ENCODE measurements at regions not wholly inside any gene's neighbourhood (a gene's known extent, or its start where the extent isn't known, plus 50 kb on each side); places are given as distances from the start of the nearest gene placed in this dataset.
"Not testable (repeated sequence)": the region's sequence is repeated elsewhere in the genome, so short reads cannot be mapped to it uniquely, and the experiment has no call there.

DNA sequence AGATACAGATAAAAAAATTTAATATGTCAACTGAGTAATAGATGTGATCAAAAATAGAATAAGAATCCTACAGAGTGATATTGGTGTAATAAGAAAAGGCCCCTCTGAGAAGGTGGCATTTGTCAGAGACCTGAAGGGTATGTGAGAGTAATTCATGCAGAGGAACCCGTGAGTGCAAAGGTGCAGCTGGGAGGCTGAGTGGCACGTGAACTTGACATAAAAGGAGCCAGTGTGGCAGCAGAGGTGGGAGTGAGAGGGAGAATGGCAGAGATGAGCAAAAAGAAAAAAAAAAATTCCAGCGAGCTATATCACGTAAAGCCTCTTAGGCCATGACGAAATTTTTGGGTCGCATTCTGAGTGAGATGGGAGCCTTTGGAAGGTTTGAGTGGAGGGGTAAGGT lies 588.9 kb downstream of the KCTD12 start:
- DNase-seq (no peak), ATAC-seq (no peak)
- intact Hi-C loops (cut with DNase I) = no loop called here
- Histone ChIP-seq H3K27ac (no peak overlapping the region), H3K36me3 (no peaks in the 10 kb centered on the region), H3K4me3 (no peak overlapping the region), H3K27me3 (no peaks in the 10 kb centered on the region), H3K4me1 (no peaks in the 10 kb centered on the region), H3K9me3 (no peaks in the 10 kb centered on the region)
- no peak for TF ChIP-seq CTCF (IDR thresholded peaks at IDR 0.05)

DNA sequence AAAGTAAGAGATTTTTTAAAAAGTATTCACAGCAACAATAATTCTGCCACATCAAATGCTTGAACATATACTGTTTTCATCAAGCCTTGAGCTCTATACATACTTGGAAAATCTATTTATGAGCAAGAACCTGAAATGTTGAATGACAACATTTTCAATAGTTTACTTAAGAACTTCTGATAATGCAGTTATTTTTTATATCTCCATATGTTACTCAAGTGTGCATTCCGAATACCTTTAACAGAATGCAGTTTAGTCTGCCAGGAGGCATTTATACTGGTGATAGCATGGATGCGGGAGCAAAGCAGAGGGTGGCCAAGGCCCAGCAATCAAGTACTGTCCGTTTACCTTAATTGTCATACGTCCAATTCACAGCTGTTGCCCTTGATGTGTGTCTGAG lies 589.5 kb downstream of the KCTD12 start:
- Histone ChIP-seq H3K4me3 (no peak overlapping the region), H3K4me1 (no peaks in the 10 kb centered on the region), H3K27ac (no peak overlapping the region), H3K9me3 (no peaks in the 10 kb centered on the region), H3K27me3 (no peaks in the 10 kb centered on the region), H3K36me3 (no peaks in the 10 kb centered on the region)
- no peak for DNase-seq
- no peak for ATAC-seq
- TF ChIP-seq CTCF (IDR thresholded peaks at IDR 0.05) = no peak
- intact Hi-C loops (cut with DNase I) = no loop called here

GRCh38 chr13:76295020-76295419 lies 591.2 kb downstream of the KCTD12 start:
- intact Hi-C loops (cut with DNase I); H3K9me3 ChIP-seq; H3K36me3 ChIP-seq; DNase-seq; H3K4me1 ChIP-seq; H3K27ac ChIP-seq; H3K27me3 ChIP-seq; ATAC-seq; H3K4me3 ChIP-seq: not testable (repeated sequence)

- Histone ChIP-seq H3K27ac (no peak overlapping the region), H3K4me3 (no peak overlapping the region), H3K4me1 (no peaks in the 10 kb centered on the region), H3K36me3 (no peaks in the 10 kb centered on the region), H3K9me3 (no peaks in the 10 kb centered on the region), H3K27me3 (no peaks in the 10 kb centered on the region)
- intact Hi-C loops (cut with DNase I) = no loop called here
- no peak for TF ChIP-seq CTCF (IDR thresholded peaks at IDR 0.05)
- no peak for DNase-seq
- ATAC-seq = no peak
Measured at GRCh38 chr13:76293751-76294150, 592.5 kb downstream of the KCTD12 start.

DNA sequence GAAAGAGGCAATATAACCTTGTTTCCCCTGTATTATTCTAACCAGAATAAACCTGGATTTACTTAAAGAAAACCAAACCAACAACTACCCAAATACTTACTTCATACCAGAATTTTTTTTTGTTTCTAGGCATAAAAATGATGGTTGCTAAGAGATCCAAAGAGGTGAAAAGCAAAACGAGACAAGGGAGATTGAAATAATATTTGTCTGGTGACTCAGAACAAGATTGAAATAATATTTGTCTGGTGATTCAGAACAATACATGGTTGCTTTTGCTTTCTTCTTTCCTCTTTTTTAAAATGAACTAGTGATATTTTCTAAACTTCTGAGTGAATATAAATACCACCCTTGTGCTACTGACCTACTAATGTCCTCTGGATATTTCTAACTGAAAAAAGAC lies 592.9 kb downstream of the KCTD12 start:
- TF ChIP-seq CTCF (IDR thresholded peaks at IDR 0.05) = no peak
- H3K36me3 ChIP-seq = no peaks in the 10 kb centered on the region
- H3K9me3 ChIP-seq = no peaks in the 10 kb centered on the region
- H3K4me3 ChIP-seq = no peak overlapping the region
- DNase-seq = no peak
- no peak for ATAC-seq
- H3K27me3 ChIP-seq = no peaks in the 10 kb centered on the region
- intact Hi-C loops (cut with DNase I) = no loop called here
- no peaks in the 10 kb centered on the region for H3K4me1 ChIP-seq
- no peak overlapping the region for H3K27ac ChIP-seq

- Histone ChIP-seq H3K9me3 (no peaks in the 10 kb centered on the region), H3K36me3 (no peaks in the 10 kb centered on the region), H3K4me1 (no peaks in the 10 kb centered on the region), H3K4me3 (no peak overlapping the region), H3K27ac (no peak overlapping the region), H3K27me3 (no peaks in the 10 kb centered on the region)
- intact Hi-C loops (cut with DNase I) = no loop called here
- no peak for TF ChIP-seq CTCF (IDR thresholded peaks at IDR 0.05)
- ATAC-seq (no peak), DNase-seq (no peak)
Measured at GRCh38 chr13:76292726-76293125, 593.5 kb downstream of the KCTD12 start.
